HL-60 (cell line): ENCODE measurements at regions not wholly inside any gene's neighbourhood (a gene's known extent, or its start where the extent isn't known, plus 50 kb on each side); places are given as distances from the start of the nearest gene placed in this dataset.

Source experiments
- CTCF ChIP-seq: IDR thresholded peaks from one replicate; pipeline ENCODE4 v1.5.1; 2011; ENCODE audit warnings: low read length, control low read depth, inconsistent platforms; ENCODE audit not compliant: insufficient read depth
- SPI1 ChIP-seq: IDR thresholded peaks from 2 replicates; pipeline ENCODE4 v1.6.1; 2012; ENCODE audit warnings: low read depth, mild to moderate bottlenecking, borderline replicate concordance

- TF ChIP-seq CTCF (no peak), SPI1 (no peak)
Observed at GRCh38 chr2:116674188-116674587, 1140.3 kb upstream of the DDX18 start.
